ENCODE measurements at regions not wholly inside any gene's neighbourhood (a gene's known extent, or its start where the extent isn't known, plus 50 kb on each side); places are given as distances from the start of the nearest gene placed in this dataset.

- H3K4me3 ChIP-seq (ENCODE audit: low read length) = no peak overlapping the region
- H3K27ac ChIP-seq (ENCODE audit: low read length) = no peak overlapping the region
- no peaks in the 10 kb centered on the region for H3K79me2 ChIP-seq (replicated peaks; ENCODE audit: insufficient read depth, low read length)
- no peaks in the 10 kb centered on the region for H4K20me1 ChIP-seq (ENCODE audit: insufficient read depth)
- H2AFZ ChIP-seq (ENCODE audit: low read depth, low read length) = no peak overlapping the region
- no peak overlapping the region for H3K4me2 ChIP-seq (ENCODE audit: low read length)
- no peaks in the 10 kb centered on the region for H3K27me3 ChIP-seq (ENCODE audit: insufficient read depth, low read depth, low read length)
- H3K9me2 ChIP-seq (ENCODE audit: insufficient read depth, low read length) = no peaks in the 10 kb centered on the region
- no peak overlapping the region for H3K9ac ChIP-seq (ENCODE audit: low read length)
- no peaks in the 10 kb centered on the region for H3K9me3 ChIP-seq (ENCODE audit: low read length)
- no peaks in the 10 kb centered on the region for H3K36me3 ChIP-seq (ENCODE audit: insufficient read depth, low read length)
- H3F3A ChIP-seq (ENCODE audit: insufficient read depth, low read length, poor library complexity, severe bottlenecking) = no peaks in the 10 kb centered on the region
- TF ChIP-seq SMC3 (conservative IDR thresholded peaks at IDR 0.05; ENCODE audit: poor library complexity) (no peak), POLR2AphosphoS5 (IDR thresholded peaks at IDR 0.05) (no peak), MXI1 (conservative IDR thresholded peaks at IDR 0.05; ENCODE audit: poor library complexity, severe bottlenecking) (no peak), REST (IDR thresholded peaks at IDR 0.05; ENCODE audit: borderline replicate concordance) (no peak), CTCF (IDR thresholded peaks at IDR 0.05; ENCODE audit: poor library complexity, severe bottlenecking) (no peak), EP300 (conservative IDR thresholded peaks at IDR 0.05; ENCODE audit: poor library complexity, severe bottlenecking) (no peak), EZH2 (IDR thresholded peaks at IDR 0.05; ENCODE audit: borderline replicate concordance, insufficient read depth, low read length, poor library complexity, severe bottlenecking) (no peak), TAF1 (IDR thresholded peaks at IDR 0.05; ENCODE audit: low read depth) (no peak), RAD21 (conservative IDR thresholded peaks at IDR 0.05) (no peak)
These were observed 256.2 kb upstream of the IRX4 start for GRCh38 chr5:2138896-2139295.

GRCh38 chr5:2137444-2138050, 254.8 kb upstream of the IRX4 start:
- no peaks in the 10 kb centered on the region for H3K36me3 ChIP-seq (ENCODE audit: insufficient read depth, low read length)
- no peaks in the 10 kb centered on the region for H3K27me3 ChIP-seq (ENCODE audit: insufficient read depth, low read depth, low read length)
- no peak overlapping the region for H3K4me3 ChIP-seq (ENCODE audit: low read length)
- no peaks in the 10 kb centered on the region for H3F3A ChIP-seq (ENCODE audit: insufficient read depth, low read length, poor library complexity, severe bottlenecking)
- H3K9ac ChIP-seq (ENCODE audit: low read length) = no peak overlapping the region
- no peaks in the 10 kb centered on the region for H3K9me2 ChIP-seq (ENCODE audit: insufficient read depth, low read length)
- H4K20me1 ChIP-seq (ENCODE audit: insufficient read depth) = no peaks in the 10 kb centered on the region
- H3K4me2 ChIP-seq (ENCODE audit: low read length) = no peak overlapping the region
- no peak overlapping the region for H2AFZ ChIP-seq (ENCODE audit: low read depth, low read length)
- no peak overlapping the region for H3K27ac ChIP-seq (ENCODE audit: low read length)
- H3K79me2 ChIP-seq (replicated peaks; ENCODE audit: insufficient read depth, low read length) = no peaks in the 10 kb centered on the region
- H3K9me3 ChIP-seq (ENCODE audit: low read length) = no peaks in the 10 kb centered on the region
- TF ChIP-seq TAF1 (IDR thresholded peaks at IDR 0.05; ENCODE audit: low read depth) = no peak
- no peak for TF ChIP-seq CTCF (IDR thresholded peaks at IDR 0.05; ENCODE audit: poor library complexity, severe bottlenecking)
- no peak for TF ChIP-seq REST (IDR thresholded peaks at IDR 0.05; ENCODE audit: borderline replicate concordance)
- TF ChIP-seq RAD21 (conservative IDR thresholded peaks at IDR 0.05) = no peak
- TF ChIP-seq MXI1 (conservative IDR thresholded peaks at IDR 0.05; ENCODE audit: poor library complexity, severe bottlenecking) = no peak
- no peak for TF ChIP-seq SMC3 (conservative IDR thresholded peaks at IDR 0.05; ENCODE audit: poor library complexity)
- TF ChIP-seq POLR2AphosphoS5 (IDR thresholded peaks at IDR 0.05) = no peak
- TF ChIP-seq EZH2 (IDR thresholded peaks at IDR 0.05; ENCODE audit: borderline replicate concordance, insufficient read depth, low read length, poor library complexity, severe bottlenecking) = no peak
- TF ChIP-seq EP300 (conservative IDR thresholded peaks at IDR 0.05; ENCODE audit: poor library complexity, severe bottlenecking) = no peak

Data from neural cell (in vitro differentiated cells).